ENCODE measurements at regions not wholly inside any gene's neighbourhood (a gene's known extent, or its start where the extent isn't known, plus 50 kb on each side); places are given as distances from the start of the nearest gene placed in this dataset.
A peak's percentile ranks its signal among the peaks of the same experiment; 100 is the strongest.

GRCh38 chr2:186256540-186256939 is 229.5 kb upstream of the ZC3H15 start:
- no peak overlapping the region for H3K27ac ChIP-seq
- TF ChIP-seq POLR2A (IDR thresholded peaks at IDR 0.05), result no peak
- peak in 11 of 12 donors; percentile 20 to 68 (median 48) for TF ChIP-seq CTCF (IDR thresholded peaks at IDR 0.05)
- peak in 1 of 4 donors; percentile 32 for ATAC-seq
- no peaks in the 10 kb centered on the region for H3K4me1 ChIP-seq
- H3K36me3 ChIP-seq, result no peaks in the 10 kb centered on the region
- H3K4me3 ChIP-seq, result no peak overlapping the region
- no peak for DNase-seq
- intact Hi-C loops (cut with DNase I), result loop anchor here in 3 of 10 donors (5.0 to 10.0 kb wide), 3 partner anchors 642 to 964 kb away; no protein-coding TSS in a partner anchor
- H3K27me3 ChIP-seq, result no peaks in the 10 kb centered on the region
- WGBS, 4 donors, result 11 to 20% (median 12%) methylated on average over 1 of the region's 1 CpG
- H3K9me3 ChIP-seq, result peaks cover 0 to 13% (median 0%) of the 10 kb centered on the region in 12 donors

- Histone ChIP-seq H3K9me3 (peaks cover 0 to 26% (median 4%) of the 10 kb centered on the region in 12 donors), H3K27me3 (no peaks in the 10 kb centered on the region), H3K4me1 (no peaks in the 10 kb centered on the region), H3K4me3 (no peak overlapping the region), H3K36me3 (no peaks in the 10 kb centered on the region), H3K27ac (no peak overlapping the region)
- TF ChIP-seq CTCF (IDR thresholded peaks at IDR 0.05), result no peak
- TF ChIP-seq POLR2A (IDR thresholded peaks at IDR 0.05), result no peak
- intact Hi-C loops (cut with DNase I), result no loop called here
- DNase-seq (no peak), ATAC-seq (no peak)
- WGBS, 4 donors, result 78 to 90% (median 89%) methylated on average over 3 of the region's 3 CpGs
Measured at GRCh38 chr2:186263673-186264250, 222.3 kb upstream of the ZC3H15 start.

- no peaks in the 10 kb centered on the region for H3K4me1 ChIP-seq
- DNase-seq, result no peak
- no peak overlapping the region for H3K4me3 ChIP-seq
- H3K27ac ChIP-seq, result no peak overlapping the region
- H3K36me3 ChIP-seq, result no peaks in the 10 kb centered on the region
- intact Hi-C loops (cut with DNase I), result no loop called here
- no peak for ATAC-seq
- H3K27me3 ChIP-seq, result no peaks in the 10 kb centered on the region
- TF ChIP-seq POLR2A (IDR thresholded peaks at IDR 0.05) (no peak), CTCF (IDR thresholded peaks at IDR 0.05) (no peak)
- peaks cover 0 to 31% (median 5%) of the 10 kb centered on the region in 12 donors for H3K9me3 ChIP-seq
- 94 to 97% (median 96%) methylated on average over 2 of the region's 2 CpGs for WGBS, 4 donors
Measured at GRCh38 chr2:186269536-186269935, 216.5 kb upstream of the ZC3H15 start.

GRCh38 chr2:186273953-186274352 is 212.1 kb upstream of the ZC3H15 start:
- TF ChIP-seq CTCF (IDR thresholded peaks at IDR 0.05), result no peak
- TF ChIP-seq POLR2A (IDR thresholded peaks at IDR 0.05), result no peak
- DNase-seq (no peak), ATAC-seq (no peak)
- H3K9me3 ChIP-seq, result peaks cover 0 to 13% (median 0%) of the 10 kb centered on the region in 12 donors
- no peak overlapping the region for H3K4me3 ChIP-seq
- intact Hi-C loops (cut with DNase I), result no loop called here
- H3K27me3 ChIP-seq, result no peaks in the 10 kb centered on the region
- H3K36me3 ChIP-seq, result no peaks in the 10 kb centered on the region
- H3K27ac ChIP-seq, result no peak overlapping the region
- H3K4me1 ChIP-seq, result no peaks in the 10 kb centered on the region
